Body of pancreas (tissue), 4 donors: ENCODE measurements at regions not wholly inside any gene's neighbourhood (a gene's known extent, or its start where the extent isn't known, plus 50 kb on each side); places are given as distances from the start of the nearest gene placed in this dataset.

Experiments
- POLR2A ChIP-seq, 3 donors: fragments of 450-650 bp; IDR thresholded peaks; one replicate each; pipeline ENCODE4 v1.6.1; 2016; ENCODE audit warnings: antibody characterized with exemption in 3 of 3, mild to moderate bottlenecking in 2 of 3
- TF ChIP-seq, protein P1 (sequence below), 7 experiments: fragments of 450-650 bp in 4 of 7; fragments of 200-600 bp in 3 of 7; sonication (generic) in 3 of 7; IDR thresholded peaks; one replicate each; pipeline ENCODE4 v1.5.1; 2016 to 2019; ENCODE audit warnings: antibody characterized with exemption in 7 of 7

DNA sequence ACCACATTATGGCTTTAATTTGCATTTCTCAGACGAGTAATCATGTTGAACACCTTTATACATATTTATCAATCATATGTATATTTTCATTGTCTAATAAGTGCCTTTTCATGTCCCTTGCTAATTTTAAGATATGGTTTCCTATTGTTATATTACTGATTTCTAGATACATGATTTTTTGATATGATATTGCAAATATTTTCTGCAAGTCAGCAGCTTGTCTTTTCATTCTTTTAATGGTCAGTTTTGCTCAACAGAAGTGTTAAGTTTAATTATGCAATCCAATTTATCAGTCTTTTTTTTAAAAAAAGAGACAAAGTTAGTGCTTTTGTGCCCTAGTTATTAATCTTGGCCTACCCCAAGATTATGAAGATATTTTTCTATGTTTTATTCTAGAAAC, 1377.8 kb upstream of the CITED2 start:
- no peak for TF ChIP-seq POLR2A (IDR thresholded peaks at IDR 0.05)
- TF ChIP-seq, protein P1, sequence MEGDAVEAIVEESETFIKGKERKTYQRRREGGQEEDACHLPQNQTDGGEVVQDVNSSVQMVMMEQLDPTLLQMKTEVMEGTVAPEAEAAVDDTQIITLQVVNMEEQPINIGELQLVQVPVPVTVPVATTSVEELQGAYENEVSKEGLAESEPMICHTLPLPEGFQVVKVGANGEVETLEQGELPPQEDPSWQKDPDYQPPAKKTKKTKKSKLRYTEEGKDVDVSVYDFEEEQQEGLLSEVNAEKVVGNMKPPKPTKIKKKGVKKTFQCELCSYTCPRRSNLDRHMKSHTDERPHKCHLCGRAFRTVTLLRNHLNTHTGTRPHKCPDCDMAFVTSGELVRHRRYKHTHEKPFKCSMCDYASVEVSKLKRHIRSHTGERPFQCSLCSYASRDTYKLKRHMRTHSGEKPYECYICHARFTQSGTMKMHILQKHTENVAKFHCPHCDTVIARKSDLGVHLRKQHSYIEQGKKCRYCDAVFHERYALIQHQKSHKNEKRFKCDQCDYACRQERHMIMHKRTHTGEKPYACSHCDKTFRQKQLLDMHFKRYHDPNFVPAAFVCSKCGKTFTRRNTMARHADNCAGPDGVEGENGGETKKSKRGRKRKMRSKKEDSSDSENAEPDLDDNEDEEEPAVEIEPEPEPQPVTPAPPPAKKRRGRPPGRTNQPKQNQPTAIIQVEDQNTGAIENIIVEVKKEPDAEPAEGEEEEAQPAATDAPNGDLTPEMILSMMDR (IDR thresholded peaks at IDR 0.05), result no peak
